HEK293T (cell line): ENCODE measurements at regions not wholly inside any gene's neighbourhood (a gene's known extent, or its start where the extent isn't known, plus 50 kb on each side); places are given as distances from the start of the nearest gene placed in this dataset.

Source experiments
- BHLHE40 ChIP-seq: fragments of 450-650 bp; IDR thresholded peaks from 2 replicates; pipeline ENCODE4 v1.6.1; 2016; ENCODE audit warnings: mild to moderate bottlenecking, moderate library complexity, borderline replicate concordance
- CTBP1 ChIP-seq: fragments of 450-650 bp; IDR thresholded peaks from 2 replicates; pipeline ENCODE4 v1.6.1; 2016; ENCODE audit warnings: borderline replicate concordance
- ELF4 ChIP-seq: fragments of 450-650 bp; IDR thresholded peaks from 2 replicates; pipeline ENCODE4 v1.6.1; 2017; ENCODE audit warnings: antibody characterized with exemption
- FOXK2 ChIP-seq: fragments of 450-650 bp; IDR thresholded peaks from 2 replicates; pipeline ENCODE4 v1.6.1; 2016; ENCODE audit warnings: mild to moderate bottlenecking
- FOXM1 ChIP-seq: fragments of 450-650 bp; IDR thresholded peaks from 2 replicates; pipeline ENCODE4 v1.6.1; 2017; ENCODE audit warnings: mild to moderate bottlenecking, borderline replicate concordance
- HDGF ChIP-seq: fragments of 450-650 bp; IDR thresholded peaks from 2 replicates; pipeline ENCODE4 v1.6.1; 2017; ENCODE audit warnings: antibody characterized with exemption, borderline replicate concordance
- SP1 ChIP-seq: fragments of 450-650 bp; IDR thresholded peaks from 2 replicates; pipeline ENCODE4 v1.6.1; 2017
- SUZ12 ChIP-seq: fragments of 450-650 bp; IDR thresholded peaks from 2 replicates; pipeline ENCODE4 v1.6.1; 2016; ENCODE audit warnings: mild to moderate bottlenecking
- TARDBP ChIP-seq: fragments of 450-650 bp; IDR thresholded peaks from 2 replicates; pipeline ENCODE4 v1.6.1; 2016
- TF ChIP-seq, protein P1 (sequence below): fragments of 450-650 bp; IDR thresholded peaks from 2 replicates; pipeline ENCODE4 v1.6.1; 2016

DNA sequence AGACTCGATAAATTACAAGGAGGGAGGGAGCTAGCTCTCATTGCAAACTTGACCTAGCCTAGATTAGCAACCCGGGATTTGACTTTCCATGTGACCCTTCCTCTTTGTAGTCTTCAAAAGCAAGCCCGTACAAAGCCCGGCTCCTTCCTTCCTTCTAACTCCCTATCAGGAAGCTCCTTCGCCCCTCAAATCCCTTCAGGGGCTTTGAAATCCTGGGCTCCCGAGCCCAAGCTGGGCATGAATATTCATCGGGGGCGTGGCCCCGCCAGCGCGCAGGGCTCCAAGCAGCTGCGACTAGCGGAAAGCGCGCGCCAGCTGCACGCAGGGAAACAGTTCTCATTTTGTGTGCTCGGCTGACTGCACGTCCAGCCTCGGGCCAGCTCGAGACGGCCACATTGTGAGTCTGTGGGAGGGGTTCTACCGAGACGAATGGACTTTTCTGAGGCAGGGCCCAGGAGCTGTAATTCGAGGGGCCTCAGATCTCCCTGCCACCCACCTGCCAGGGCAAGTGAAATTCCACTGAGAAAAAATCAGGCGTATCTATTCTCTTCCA is 84.0 kb upstream of the PELI1 start:
- TF ChIP-seq FOXM1 (no peak), SUZ12 (no peak), TARDBP (no peak), ELF4 (no peak), CTBP1 (no peak), SP1 (no peak), HDGF (no peak), BHLHE40 (no peak), FOXK2 (no peak)
- TF ChIP-seq, protein P1, sequence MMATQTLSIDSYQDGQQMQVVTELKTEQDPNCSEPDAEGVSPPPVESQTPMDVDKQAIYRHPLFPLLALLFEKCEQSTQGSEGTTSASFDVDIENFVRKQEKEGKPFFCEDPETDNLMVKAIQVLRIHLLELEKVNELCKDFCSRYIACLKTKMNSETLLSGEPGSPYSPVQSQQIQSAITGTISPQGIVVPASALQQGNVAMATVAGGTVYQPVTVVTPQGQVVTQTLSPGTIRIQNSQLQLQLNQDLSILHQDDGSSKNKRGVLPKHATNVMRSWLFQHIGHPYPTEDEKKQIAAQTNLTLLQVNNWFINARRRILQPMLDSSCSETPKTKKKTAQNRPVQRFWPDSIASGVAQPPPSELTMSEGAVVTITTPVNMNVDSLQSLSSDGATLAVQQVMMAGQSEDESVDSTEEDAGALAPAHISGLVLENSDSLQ: no peak
